Activated CD8-positive, alpha-beta memory T cell treated with anti-CD3 and anti-CD28 coated beads for 36 hours (primary cell): ENCODE measurements at regions not wholly inside any gene's neighbourhood (a gene's known extent, or its start where the extent isn't known, plus 50 kb on each side); places are given as distances from the start of the nearest gene placed in this dataset.

Experiments used
- CTCF ChIA-PET: fragments of 350-600 bp; sonication (Branson Sonifier 250); formaldehyde crosslinking; loops from one replicate; lab custom pipeline; 2021; ENCODE audit warnings: antibody characterized with exemption; lab: Charles Lee
- POLR2A ChIA-PET: fragments of 350-600 bp; sonication (Branson Sonifier 250); formaldehyde crosslinking; loops from one replicate; lab custom pipeline; 2021; ENCODE audit warnings: antibody characterized with exemption; lab: Charles Lee

DNA sequence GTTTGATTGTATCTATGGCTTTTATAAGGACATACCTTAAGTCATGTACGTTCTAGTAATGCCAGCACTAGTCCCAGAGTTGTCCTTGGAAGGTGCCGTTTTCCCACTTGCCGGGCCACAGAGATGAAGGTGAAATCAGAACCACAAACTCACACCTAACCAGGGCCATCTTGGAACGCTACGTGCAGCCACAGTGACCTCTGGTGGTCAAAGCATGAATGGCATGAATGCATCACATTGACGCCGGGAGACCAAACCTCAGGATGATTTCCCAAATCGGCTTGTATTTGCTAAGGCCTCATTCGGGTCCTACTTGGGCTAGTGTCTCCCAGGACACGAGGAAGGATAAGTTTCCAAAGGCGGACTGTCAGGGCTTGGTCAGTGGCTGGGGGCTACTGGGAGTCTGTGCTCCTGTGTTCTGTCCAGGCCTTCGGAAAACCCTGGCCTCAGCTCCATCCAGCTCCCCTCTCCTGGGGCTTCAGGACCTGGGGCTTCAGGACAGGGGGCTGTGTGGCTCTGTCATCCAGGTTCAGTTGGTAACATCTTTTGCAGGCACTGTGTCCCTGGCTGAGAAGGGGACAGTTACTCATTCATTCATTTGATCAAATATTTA lies 260.5 kb downstream of the PRDM2 start:
- ChIA-PET CTCF (no interaction called here), POLR2A (no interaction called here)

DNA sequence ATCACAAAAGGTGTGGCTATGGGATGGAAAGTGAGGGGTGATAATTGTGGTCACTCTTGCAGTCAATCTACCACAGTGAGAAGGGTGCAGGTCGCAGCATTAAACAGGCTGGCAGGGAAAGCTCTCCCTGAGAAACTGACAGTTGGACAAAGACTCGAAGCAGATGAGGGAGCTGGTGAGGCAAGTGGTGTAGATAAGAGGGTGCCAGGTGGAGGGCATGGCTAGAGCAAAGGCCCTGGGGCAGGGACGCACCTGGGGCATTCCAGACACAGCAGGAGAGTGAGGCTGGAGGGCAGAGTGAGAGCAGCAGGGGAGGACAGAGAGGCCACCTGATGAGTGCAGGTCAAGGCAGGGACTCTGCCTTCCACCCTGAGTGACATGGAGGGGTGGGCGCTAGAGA lies 264.8 kb downstream of the PRDM2 start:
- CTCF ChIA-PET = no interaction called here
- POLR2A ChIA-PET = no interaction called here

- CTCF ChIA-PET = interaction anchor here (1.1 kb wide), 1 partner anchor 9 kb away, joined by 3 read pairs; no protein-coding TSS in a partner anchor
- POLR2A ChIA-PET = no interaction called here
Observed at GRCh38 chr1:13965770-13966398, 265.9 kb downstream of the PRDM2 start.

DNA sequence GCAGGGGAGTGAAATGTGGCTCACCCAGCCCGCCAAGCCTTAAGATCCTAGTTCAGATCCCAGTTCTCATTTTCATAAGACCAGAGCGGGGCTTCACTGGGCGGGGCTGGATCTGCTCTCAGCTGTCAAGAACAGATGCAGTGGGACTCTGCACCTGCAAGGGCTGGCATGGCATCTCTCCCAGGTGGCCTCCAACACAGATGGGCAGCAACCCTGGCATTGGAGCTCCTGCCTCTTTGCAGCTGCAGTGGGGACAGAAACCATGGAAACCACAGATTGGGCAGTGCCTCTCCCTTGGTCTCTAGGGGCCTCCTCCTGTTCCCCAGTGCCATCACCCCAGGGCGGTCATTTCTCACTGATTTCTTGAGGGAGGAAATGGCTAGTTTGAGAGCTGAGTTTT lies 267.7 kb downstream of the PRDM2 start:
- CTCF ChIA-PET = no interaction called here
- POLR2A ChIA-PET = no interaction called here

DNA sequence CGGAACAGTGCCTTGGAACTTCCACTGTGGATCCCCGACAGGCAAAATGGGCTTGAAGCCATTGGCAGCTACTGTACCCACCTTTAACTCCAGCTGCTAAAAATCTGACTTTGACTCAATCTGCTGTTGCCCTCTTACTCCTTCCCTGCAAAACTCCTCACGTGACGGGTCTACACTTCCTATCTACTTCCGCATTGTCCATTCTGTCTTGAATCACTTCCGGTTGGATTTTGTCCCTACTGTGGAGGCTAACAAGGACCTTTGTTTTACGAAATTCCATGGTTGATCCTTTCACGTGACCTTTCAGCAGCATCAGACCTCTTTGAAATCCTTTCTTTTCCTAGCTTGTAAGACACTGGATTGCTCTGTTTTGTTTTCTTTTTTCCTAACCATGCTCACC lies 268.4 kb downstream of the PRDM2 start:
- CTCF ChIA-PET = no interaction called here
- POLR2A ChIA-PET = no interaction called here

GRCh38 chr1:13970631-13971247 lies 270.8 kb downstream of the PRDM2 start:
- CTCF ChIA-PET = no interaction called here
- POLR2A ChIA-PET = no interaction called here

DNA sequence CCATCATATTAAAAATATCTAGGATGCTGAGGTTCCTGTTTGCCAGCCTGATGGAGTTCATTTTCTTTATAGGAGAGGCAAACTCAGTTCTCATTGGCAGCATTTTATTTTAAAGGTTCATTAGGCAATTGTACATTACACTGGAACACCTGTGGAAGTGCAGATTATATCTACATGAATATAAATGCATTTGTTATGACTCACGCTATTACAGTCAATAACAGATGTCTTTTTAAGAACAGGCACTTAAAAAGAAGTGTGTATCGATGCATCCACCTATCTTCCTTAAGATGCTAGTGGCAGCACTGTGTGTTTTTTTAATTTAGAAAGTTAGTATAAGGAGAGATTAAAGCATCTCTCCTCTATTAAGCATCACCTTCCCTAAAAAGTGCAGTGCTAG lies 276.5 kb downstream of the PRDM2 start:
- ChIA-PET POLR2A (no interaction called here), CTCF (no interaction called here)

DNA sequence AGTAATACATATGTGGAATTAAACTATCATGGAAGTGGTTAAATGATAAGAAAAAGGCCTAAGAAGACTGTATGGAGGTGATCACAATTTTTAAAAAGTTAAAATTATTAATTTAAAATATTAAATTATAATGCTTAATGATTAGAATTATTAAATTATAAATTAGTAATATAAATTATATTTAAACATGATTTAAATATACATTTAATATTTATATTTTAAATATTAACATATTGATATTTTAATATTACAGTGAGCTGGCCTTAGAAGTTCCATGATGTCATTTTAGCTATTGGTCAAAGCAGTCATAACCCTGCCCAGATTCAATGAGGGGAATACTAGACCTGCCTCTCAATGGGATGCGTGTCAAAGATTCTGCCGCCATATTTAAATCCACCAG lies 281.2 kb downstream of the PRDM2 start:
- POLR2A ChIA-PET = no interaction called here
- CTCF ChIA-PET = interaction anchor here (1.1 kb wide), 1 partner anchor 15 kb away, joined by 3 read pairs; no protein-coding TSS in a partner anchor

- ChIA-PET POLR2A (no interaction called here), CTCF (no interaction called here)
Observed at GRCh38 chr1:13983393-13983792, 283.4 kb downstream of the PRDM2 start.

DNA sequence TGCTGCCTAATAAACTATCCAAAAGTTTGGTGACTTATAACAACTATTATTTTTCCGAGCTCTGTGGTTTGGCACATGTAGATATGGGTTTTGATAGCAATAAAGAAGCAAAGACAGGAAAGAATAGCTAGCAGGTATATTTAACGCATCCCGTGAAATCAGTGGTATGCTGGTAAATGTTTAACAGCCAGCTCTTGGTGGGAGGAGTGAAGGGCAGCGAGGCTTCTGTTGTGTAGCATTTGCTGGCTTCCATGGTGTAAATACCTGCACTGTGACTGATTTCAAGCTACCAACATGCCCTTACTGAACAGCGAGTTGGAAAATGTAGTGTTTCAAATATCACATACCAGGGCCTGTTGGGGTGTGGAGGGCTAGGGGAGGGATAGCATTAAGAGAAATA lies 291.0 kb downstream of the PRDM2 start:
- CTCF ChIA-PET = no interaction called here
- POLR2A ChIA-PET = no interaction called here

GRCh38 chr1:13992489-13993285 lies 292.7 kb downstream of the PRDM2 start:
- ChIA-PET POLR2A (no interaction called here), CTCF (no interaction called here)

- ChIA-PET CTCF (no interaction called here), POLR2A (no interaction called here)
Observed at GRCh38 chr1:13994386-13994785, 294.4 kb downstream of the PRDM2 start.

- CTCF ChIA-PET = interaction anchor here (1.0 kb wide), 1 partner anchor 16 kb away, joined by 3 read pairs; no protein-coding TSS in a partner anchor
- POLR2A ChIA-PET = no interaction called here
Observed at GRCh38 chr1:13996334-13996733, 296.3 kb downstream of the PRDM2 start.

DNA sequence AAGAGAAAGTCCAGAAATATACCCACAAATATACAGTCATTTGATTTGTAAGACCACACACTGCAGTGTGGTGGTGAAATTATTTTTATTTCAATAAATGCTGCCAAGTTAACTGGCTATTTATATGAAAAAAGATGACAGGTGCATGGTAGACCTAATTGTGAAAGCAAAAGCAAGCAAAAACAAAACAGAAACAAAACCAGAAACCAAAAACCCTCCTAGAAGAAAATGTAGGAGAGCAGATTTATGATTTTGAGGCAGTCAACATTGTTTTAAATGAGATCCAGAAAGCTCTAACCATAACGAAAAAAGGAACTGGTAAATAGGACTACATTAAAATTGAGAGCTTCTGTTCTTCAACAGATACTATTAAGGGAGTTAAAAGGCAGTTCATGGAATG lies 303.6 kb downstream of the PRDM2 start:
- ChIA-PET POLR2A (no interaction called here), CTCF (no interaction called here)

GRCh38 chr1:14009582-14009981 lies 309.6 kb downstream of the PRDM2 start:
- POLR2A ChIA-PET = no interaction called here

DNA sequence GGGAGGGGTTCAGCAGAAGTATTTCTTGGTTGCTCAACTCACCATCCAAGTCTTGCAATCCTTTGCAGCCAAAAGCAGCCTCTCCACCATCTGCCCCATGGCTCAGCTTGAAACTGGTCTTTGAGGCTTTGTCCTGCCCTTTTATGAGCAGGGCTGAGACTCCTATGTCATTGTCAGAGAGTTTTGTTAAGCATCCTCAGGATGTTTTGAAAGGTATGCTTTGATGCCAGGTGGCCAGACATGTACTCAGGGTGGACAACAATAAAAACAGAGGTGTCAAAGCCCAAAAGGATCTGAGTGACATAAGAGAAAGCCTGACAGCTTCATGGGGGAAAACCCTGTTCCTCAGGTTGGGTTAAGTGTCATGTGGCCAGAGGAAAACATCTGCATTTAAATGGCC lies 310.5 kb downstream of the PRDM2 start:
- CTCF ChIA-PET = no interaction called here

More at GRCh38 chr1:14009582-14009981, 309.6 kb downstream of the PRDM2 start:
- CTCF ChIA-PET = no interaction called here

GRCh38 chr1:14011132-14011531 lies 311.1 kb downstream of the PRDM2 start:
- ChIA-PET CTCF (no interaction called here), POLR2A (no interaction called here)

More for the DNA sequence above, 310.5 kb downstream of the PRDM2 start:
- POLR2A ChIA-PET = no interaction called here

GRCh38 chr1:14011888-14012287 lies 311.9 kb downstream of the PRDM2 start:
- ChIA-PET POLR2A (no interaction called here), CTCF (no interaction called here)

DNA sequence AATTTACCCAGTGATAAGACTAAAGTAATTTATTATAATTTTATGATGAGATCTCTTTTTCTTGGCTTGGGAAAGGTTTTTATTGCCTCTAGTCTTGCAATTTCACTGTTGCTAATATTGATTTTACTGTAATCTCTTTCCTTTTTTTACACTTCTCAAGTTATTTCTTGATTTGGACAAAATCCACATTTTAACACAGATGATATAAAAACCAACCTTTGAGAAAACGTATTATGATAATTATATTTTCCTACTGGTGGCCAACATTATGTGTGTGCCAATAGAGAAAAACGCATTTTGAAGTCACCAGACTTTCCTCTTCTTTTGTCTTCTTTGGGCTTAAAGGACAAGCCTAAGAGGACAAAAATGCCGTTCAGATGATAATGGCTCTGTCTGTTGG lies 314.9 kb downstream of the PRDM2 start:
- POLR2A ChIA-PET = no interaction called here
- CTCF ChIA-PET = no interaction called here

GRCh38 chr1:14015917-14016316 lies 315.9 kb downstream of the PRDM2 start:
- POLR2A ChIA-PET = no interaction called here
- CTCF ChIA-PET = interaction anchor here (0.5 kb wide), 1 partner anchor 238 kb away, joined by 3 read pairs; no protein-coding TSS in a partner anchor
